Lower lobe of right lung (tissue), 2 donors: ENCODE measurements at regions not wholly inside any gene's neighbourhood (a gene's known extent, or its start where the extent isn't known, plus 50 kb on each side); places are given as distances from the start of the nearest gene placed in this dataset.
"Not testable (repeated sequence)": the region's sequence is repeated elsewhere in the genome, so short reads cannot be mapped to it uniquely, and the experiment has no call there.

Experiments used
- ATAC-seq, 2 donors: fragments of 200-7000 bp; cut with Tn5 transposase; one replicate each; pipeline ENCODE4 v1.9.1; 2020 to 2022; ENCODE audit warnings: mild to moderate bottlenecking in 2 of 2, moderate library complexity in 2 of 2
- DNase-seq: peaks from one replicate; pipeline ENCODE4 v3.0.0-alpha.2; 2020
- H3K27ac ChIP-seq: fragments of 200-600 bp; one replicate; pipeline ENCODE4 v1.8.0; 2022
- H3K27me3 ChIP-seq: fragments of 200-600 bp; one replicate; pipeline ENCODE4 v1.8.0; 2022; ENCODE audit warnings: low read depth
- H3K36me3 ChIP-seq: fragments of 200-600 bp; one replicate; pipeline ENCODE4 v1.8.0; 2022; ENCODE audit warnings: mild to moderate bottlenecking
- H3K4me1 ChIP-seq: fragments of 200-600 bp; one replicate; pipeline ENCODE4 v1.8.0; 2022
- H3K4me3 ChIP-seq: fragments of 200-600 bp; one replicate; pipeline ENCODE4 v1.8.0; 2022; ENCODE audit warnings: mild to moderate bottlenecking
- H3K9me3 ChIP-seq: fragments of 200-600 bp; one replicate; pipeline ENCODE4 v1.8.0; 2022
- CTCF ChIP-seq: fragments of 200-600 bp; IDR thresholded peaks from one replicate; pipeline ENCODE4 v1.8.0; 2022; ENCODE audit warnings: antibody characterized with exemption, mild to moderate bottlenecking
- intact Hi-C: fragments of 100-400 bp; cut with DNase I; formaldehyde crosslinking; loops from one replicate; pipeline ENCODE4 v1.11.0; 2022
- donor health status: DM: no; HTN: yes; CAD: no; lungs with severe emphysema.

DNA sequence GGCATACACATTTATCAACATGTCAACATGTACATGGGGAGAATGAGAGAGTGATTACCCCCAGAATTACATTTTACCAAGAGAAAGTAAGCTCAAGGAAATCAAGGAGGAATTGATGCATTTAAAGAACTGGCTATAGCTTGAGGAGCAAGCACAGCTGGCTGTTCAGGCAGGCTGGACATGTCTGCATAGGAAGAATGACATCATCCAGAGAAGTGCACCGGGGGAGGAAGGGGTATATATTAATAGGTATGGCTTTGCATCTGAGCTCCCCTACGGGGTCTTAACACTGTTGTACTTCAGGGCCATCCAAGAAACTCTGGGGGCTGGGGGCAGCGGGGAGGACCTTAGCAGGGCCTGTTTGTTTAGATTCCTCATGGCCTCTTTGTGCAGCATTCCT lies 222.4 kb upstream of the VCX start:
- intact Hi-C loops = no loop called here
- Histone ChIP-seq H3K27ac (no peak overlapping the region), H3K4me3 (no peak overlapping the region), H3K27me3 (no peaks in the 10 kb centered on the region), H3K9me3 (no peaks in the 10 kb centered on the region), H3K4me1 (no peaks in the 10 kb centered on the region), H3K36me3 (no peaks in the 10 kb centered on the region)
- DNase-seq = no peak
- TF ChIP-seq CTCF = no peak
- no peak for ATAC-seq

GRCh38 chrX:7617994-7618393 lies 225.0 kb upstream of the VCX start:
- ATAC-seq (no peak), DNase-seq (no peak)
- no peak for TF ChIP-seq CTCF
- no peak overlapping the region for H3K4me3 ChIP-seq
- no peaks in the 10 kb centered on the region for H3K4me1 ChIP-seq
- no peak overlapping the region for H3K27ac ChIP-seq
- intact Hi-C loops = no loop called here
- no peaks in the 10 kb centered on the region for H3K36me3 ChIP-seq
- no peaks in the 10 kb centered on the region for H3K27me3 ChIP-seq
- no peaks in the 10 kb centered on the region for H3K9me3 ChIP-seq

GRCh38 chrX:7614616-7615015 lies 228.4 kb upstream of the VCX start:
- no peak for ATAC-seq
- no peak for DNase-seq
- no peak for TF ChIP-seq CTCF
- Histone ChIP-seq H3K27ac (no peak overlapping the region), H3K27me3 (no peaks in the 10 kb centered on the region), H3K4me3 (no peak overlapping the region), H3K36me3 (no peaks in the 10 kb centered on the region), H3K4me1 (no peaks in the 10 kb centered on the region), H3K9me3 (no peaks in the 10 kb centered on the region)
- intact Hi-C loops = no loop called here

- DNase-seq, H3K27ac ChIP-seq, H3K36me3 ChIP-seq, H3K4me1 ChIP-seq, H3K27me3 ChIP-seq, H3K9me3 ChIP-seq, ATAC-seq, H3K4me3 ChIP-seq, intact Hi-C loops: not testable (repeated sequence)
These were observed 234.3 kb upstream of the VCX start for GRCh38 chrX:7608625-7609024.

GRCh38 chrX:7606039-7606652 lies 236.8 kb upstream of the VCX start:
- no peak for TF ChIP-seq CTCF
- intact Hi-C loops = no loop called here
- Histone ChIP-seq H3K36me3 (no peaks in the 10 kb centered on the region), H3K27ac (no peak overlapping the region), H3K9me3 (no peaks in the 10 kb centered on the region), H3K27me3 (no peaks in the 10 kb centered on the region), H3K4me3 (no peak overlapping the region), H3K4me1 (no peaks in the 10 kb centered on the region)
- ATAC-seq = no peak
- no peak for DNase-seq

GRCh38 chrX:7603387-7603786 lies 239.6 kb upstream of the VCX start:
- TF ChIP-seq CTCF = no peak
- no peak overlapping the region for H3K4me3 ChIP-seq
- H3K4me1 ChIP-seq = no peaks in the 10 kb centered on the region
- no peaks in the 10 kb centered on the region for H3K27me3 ChIP-seq
- no peaks in the 10 kb centered on the region for H3K9me3 ChIP-seq
- DNase-seq (no peak), ATAC-seq (no peak)
- no peak overlapping the region for H3K27ac ChIP-seq
- no peaks in the 10 kb centered on the region for H3K36me3 ChIP-seq
- intact Hi-C loops = no loop called here
